Stimulated activated CD8-positive, alpha-beta memory T cell treated with anti-CD3 and anti-CD28 coated beads, Interleukin-15, amount 100 ng/mL, for 24 hours (primary cell): ENCODE measurements at regions not wholly inside any gene's neighbourhood (a gene's known extent, or its start where the extent isn't known, plus 50 kb on each side); places are given as distances from the start of the nearest gene placed in this dataset.
"Not testable (repeated sequence)": the region's sequence is repeated elsewhere in the genome, so short reads cannot be mapped to it uniquely, and the experiment has no call there.

Source experiments
- DNase-seq: peaks from one replicate; pipeline ENCODE4 v3.0.0-alpha.2; 2020; ENCODE audit warnings: low read depth

DNA sequence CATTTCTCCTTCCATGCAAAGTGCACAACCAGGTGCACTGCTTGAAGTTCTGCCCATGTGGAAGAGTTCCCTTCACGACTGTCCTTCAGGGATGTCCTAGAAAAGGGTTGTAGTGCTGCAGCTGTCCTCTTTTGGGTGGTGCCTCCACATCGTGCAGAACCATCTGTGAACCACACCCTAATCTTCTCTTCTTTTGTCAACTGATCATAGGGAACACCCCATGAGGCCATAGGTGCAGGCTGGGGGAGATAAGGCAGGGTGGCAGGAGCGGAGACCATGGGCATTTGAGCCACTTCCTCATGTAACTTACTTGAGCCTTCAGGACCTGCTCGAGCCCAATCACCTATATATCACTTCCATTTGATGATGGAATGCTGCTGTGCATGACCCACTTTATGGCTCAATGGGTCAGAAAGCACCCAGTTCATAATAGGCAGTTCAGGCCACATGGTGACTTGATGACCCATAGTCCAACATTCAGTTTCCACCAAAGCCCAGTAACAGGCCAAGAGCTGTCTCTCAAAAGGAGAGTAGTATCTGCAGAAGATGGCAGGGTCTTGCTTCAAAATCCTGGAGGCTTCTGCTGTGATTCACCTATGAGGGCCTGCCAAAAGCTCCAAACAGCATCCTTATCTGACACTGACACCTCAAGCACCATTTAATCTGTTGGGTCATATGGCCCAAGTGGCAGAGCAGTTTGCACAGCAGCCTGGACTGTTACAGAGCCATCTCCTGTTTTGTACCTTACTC lies 84.7 kb upstream of the CYRIA start:
- DNase-seq: no peak

DNA sequence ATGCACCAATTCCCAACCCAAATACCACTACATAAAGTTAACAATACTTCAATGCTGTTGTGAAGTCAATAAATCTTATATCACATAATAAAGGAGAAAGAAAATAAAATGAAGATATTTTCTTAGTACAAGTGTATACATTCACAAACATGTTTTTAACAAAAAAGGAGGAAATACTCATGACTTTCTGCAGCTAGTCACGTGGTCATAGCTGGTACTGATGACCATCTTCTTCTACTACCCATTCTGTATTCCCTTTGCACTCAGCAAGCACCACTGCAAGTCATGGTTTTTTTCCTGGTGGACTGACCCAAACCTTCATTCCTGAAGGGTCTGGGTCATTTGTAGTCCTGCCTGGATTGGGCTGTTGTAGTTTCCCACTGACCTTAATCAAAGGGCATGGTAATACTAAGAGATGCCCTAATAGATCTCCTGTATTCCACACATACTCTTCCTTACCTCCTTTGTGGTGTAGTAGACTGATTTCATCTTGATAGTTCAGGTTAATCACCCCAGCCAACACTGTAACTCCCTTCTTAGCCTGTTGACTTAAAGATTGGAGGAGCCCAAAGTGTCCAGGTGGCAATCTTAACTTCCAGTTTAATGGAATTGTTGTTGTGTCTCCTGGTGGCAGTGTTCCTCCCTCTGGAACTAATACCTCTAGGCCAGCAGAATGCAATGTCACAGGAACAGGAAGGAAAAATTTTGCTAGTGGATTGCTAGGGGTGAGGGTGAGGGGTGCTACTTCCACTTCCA lies 83.1 kb upstream of the CYRIA start:
- not testable (repeated sequence) for DNase-seq

DNA sequence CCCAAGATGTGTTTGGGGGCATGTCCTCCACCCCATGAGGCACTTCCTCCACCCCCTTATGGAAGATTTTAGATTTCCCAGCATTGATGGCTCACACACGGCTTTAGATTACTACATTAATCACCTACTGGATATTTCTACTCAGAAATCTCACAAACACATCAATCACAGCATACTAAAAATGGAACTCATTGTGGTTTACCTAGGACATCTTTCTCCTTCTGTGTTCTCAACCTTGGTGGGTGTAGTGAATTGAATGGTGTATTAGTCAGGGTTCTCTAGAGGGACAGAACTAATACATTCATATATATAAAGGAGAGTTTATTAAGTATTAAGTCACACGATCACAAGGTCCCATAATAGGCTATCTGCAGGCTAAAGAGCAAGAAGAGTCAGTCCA lies 82.1 kb upstream of the CYRIA start:
- DNase-seq: no peak

DNA sequence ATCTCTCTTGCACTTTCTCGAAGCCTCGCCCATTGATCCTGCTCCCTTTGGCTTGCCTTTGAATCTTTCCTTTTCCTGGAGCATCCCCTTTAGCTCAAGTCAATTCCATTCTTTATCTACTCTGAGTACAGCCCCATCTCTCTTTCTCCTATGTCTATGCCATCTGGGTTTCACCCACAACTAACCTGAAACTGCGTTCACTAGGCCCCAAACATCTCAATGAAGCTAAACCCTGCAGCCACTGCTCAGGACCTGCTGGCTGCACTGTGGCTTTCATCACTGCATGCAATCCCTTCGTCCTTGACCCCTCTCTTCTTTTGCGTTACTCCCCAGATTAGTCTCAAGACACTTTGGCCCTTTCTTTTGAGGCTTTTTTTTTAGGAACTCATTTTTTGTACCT lies 81.6 kb upstream of the CYRIA start:
- DNase-seq: no peak

DNA sequence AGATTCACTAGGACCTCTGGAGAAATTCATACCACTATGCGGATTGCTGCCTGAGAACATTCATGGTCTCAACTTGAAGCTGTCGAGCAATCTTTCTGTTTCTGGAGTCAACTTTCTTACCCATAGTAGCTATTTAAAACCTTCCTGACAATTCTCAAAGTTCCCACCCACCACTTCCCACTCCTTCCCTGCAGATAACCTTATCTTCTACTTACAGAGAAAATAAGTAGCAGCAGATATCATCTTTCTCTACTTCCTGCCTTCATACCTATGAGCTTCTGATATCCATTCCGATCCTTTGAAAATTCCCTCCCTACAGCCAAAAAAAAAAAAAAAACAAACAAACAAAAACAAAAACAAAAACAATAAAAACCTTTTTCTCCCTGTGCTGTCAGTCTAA lies 81.2 kb upstream of the CYRIA start:
- no peak for DNase-seq

DNA sequence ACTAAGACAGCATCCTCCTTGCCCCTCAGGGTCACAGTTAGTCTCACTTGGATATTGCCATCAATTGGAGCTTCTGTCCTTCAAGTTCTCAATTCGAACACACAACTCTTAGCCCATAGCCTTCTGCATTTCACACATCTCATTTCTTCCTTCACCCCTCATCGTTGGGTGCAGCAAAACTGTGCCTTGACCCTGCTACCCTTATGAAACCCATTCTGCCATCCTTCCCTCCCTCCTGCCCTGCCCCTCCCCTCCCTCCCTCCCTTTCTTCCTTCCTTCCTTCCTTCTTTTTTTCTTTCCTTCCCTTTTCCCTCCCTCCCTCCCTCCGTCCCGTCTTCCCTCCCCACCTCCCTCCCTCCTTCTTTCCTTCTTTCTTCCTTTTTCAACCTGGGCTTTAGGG lies 80.7 kb upstream of the CYRIA start:
- DNase-seq: no peak

DNA sequence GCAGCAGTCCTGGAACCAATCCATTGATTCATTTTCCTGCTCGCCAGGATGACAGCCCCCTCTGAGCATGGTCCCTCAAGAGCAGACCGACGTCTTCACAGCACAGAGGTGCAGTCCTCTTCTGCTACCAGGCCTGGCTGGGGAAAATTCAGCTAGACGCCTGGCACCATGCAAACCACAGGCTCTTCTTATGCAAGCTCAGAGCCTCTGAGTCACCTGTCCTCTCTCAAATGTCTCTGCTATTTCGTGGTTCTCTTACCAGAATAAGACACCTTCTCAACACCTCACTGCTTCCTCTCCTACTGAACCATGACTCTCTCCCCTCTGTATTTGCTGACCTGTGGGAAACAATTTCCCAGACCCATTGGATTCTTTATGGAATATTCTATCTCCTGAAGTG lies 79.8 kb upstream of the CYRIA start:
- no peak for DNase-seq

DNA sequence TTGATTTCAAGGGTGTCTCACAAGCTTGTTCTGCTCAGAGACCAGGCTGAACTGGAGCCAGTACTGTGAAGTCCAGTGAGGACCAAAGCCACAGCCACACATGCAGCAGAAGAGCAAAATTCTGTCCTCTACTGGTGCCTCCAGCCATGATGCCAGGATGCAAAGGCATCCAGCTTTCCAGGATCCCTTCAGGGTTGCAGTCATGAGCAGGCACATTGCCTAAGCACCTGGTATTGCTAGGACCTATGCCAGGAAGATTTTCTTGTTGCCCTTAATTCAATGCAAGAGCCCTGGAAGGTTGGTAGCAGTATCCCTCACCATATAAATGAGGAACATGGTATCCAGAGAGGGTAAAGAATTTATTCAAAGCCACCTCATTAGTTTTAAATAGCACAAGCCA lies 78.9 kb upstream of the CYRIA start:
- DNase-seq: no peak

DNA sequence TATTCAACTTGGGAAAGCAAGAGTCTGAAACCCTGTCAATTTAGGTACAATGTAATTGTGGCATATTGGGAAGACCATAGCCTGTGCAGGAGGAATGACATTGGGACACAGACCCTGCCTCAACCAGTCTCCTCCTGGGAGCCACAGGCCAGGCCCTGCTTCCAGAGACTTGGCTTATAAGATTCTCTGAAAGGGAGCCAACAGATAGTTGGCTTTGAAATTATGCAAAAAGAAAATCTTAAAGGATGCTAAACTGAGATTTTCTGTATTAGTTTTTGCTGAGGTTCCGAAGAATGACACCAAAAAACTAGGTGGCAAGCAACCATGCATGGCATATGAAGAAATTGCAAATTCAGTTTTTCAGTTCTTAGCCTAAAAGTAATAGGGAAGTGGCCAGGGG lies 76.4 kb upstream of the CYRIA start:
- no peak for DNase-seq

DNA sequence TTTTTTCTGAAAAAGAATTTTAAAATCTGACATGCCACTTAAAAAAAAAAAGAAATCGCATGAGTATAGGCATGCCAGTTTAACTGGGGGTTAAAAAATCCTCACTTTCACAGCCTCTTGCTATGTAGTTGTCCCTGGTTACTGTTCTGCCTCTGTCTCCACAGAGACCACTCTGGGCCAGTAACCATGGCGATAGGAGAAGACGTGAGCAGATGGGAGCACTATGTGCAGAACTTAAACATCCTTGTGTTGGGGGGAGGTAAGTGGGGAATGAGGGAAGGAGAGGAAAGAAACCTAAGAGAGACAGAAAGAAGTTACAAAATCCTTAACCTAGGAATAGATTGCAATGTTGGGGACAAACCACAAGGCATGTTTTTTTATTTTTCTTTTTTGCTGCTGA lies 75.9 kb upstream of the CYRIA start:
- DNase-seq: no peak

DNA sequence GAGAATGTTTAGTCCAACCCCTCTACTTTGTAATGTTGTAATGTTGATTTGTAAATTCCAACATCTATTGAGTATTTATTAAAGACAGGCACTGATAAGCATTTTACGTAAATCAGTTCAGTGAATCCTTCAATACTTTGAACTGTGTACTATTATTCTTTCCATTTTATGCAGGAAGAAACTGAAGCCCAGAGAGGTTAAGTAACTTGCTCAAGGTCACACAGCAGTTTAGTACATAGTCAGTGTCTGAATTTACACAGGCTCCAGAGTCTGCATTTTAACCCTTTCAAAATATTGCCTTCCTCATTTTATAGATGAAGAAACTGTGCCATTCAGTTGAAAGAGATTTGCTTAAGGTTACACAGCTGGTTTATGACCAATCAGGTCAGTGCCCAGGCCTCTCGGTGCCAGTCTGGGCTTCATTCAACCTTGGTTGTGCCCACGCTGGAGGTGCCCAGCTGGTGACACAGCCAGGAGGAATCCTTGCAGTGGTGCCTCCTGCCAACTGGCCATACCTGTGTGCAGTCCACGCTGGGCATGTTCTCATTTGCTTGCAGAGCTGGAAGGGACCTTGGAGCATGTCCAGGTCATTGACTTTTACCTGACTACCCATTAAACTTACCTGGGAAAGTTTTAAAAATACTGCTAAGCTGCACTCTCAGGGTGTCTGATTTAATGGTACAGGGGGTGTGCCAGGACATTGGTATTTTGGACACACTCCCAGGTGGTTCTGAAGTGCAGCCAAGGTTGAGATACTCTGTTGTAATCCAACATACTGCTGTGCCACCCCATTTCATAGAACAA lies 74.3 kb upstream of the CYRIA start:
- no peak for DNase-seq

DNA sequence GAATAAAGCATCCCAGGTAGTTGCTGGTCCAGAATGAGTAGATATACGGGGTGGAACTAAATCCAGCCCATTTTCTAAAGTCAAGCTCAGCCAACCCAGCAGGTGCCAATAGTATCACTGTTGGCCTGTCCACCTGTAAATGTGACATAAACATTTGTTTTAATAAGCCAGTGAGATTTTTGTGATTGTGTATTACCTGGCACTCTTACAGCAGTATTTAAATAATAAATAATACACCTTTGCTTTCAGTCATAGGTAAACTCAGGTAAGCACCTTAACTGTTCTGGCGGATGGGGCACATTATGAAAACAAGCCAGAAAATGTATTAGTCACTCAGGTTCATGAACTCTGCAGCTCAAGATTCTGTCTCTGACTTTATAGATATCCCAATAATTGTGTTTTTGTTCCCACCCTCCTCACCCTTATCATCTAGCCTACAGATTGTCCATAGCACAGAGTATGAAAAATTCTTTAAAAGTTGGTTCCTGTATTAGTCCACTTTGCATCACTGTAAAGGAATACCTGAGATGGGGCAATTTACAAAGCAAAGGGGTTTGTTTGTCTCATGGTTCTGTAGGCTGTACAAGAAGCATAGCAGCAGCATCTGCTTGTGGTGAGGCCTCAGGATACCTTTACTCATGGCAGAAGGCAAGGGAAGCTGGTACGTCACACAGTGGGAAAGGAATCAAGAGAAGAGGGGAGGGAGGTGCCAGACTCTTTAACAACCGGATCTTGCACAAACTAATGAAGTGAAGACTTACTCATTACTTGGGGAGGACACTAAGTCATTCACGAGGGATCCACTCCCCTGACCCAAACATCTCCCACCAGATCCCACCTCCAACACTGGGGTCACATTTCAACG lies 73.0 kb upstream of the CYRIA start:
- no peak for DNase-seq

DNA sequence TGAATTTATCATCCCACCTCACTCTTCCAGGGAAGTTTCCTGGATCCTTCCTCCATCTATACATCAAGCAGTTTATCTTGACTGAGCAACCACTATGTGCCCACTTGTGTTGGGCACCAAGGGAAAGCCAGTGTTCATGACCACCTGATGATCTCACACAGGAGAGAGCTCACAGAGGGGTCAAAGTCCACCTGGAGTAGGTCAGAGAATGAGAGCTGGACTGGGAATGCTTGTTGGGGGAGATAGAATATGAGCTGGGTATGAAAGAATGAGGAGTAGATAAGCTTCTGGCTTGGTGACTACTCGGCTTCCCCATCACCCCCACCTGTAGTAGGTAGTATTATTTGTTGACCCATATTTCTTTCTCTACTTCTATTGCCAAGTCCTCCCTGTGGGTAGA lies 72.2 kb upstream of the CYRIA start:
- no peak for DNase-seq

DNA sequence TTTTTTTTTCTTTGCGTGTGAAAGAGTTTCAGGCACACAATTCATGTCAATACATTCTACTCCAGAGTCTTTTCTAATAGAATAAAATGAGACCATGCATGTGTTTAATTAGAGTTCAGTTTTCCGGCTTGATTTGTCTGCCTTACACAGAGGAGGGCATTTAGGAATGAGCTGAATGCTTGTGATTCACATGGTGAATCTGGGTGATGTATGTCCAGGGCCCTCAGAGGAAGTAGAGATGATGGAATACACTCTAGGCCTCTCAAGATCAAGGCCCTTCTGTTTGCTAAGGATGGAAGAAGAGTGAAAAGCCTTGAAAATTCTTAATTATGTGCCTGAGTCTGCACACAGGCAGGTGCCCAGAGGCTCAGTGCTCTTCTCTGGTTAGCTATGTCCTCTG lies 71.0 kb upstream of the CYRIA start:
- no peak for DNase-seq

DNA sequence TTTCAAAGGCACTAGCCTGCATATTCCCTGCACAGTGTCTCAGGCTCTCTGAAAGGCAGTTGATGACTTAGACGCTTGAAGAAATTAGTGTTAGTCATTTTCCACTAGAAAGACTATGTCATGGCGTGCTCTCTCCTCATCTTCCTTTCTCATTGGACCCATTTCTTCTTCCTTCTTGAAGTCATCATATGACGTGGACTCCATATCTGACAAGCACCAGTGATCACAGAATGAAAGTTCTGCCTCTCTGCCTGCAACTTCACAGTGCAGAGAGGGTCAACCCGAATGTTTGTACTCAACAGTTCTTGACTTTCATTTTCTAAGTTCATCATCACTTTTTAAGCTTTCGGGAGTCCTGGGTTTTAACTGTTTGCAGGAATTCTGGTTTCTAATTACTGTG lies 63.7 kb upstream of the CYRIA start:
- no peak for DNase-seq

DNA sequence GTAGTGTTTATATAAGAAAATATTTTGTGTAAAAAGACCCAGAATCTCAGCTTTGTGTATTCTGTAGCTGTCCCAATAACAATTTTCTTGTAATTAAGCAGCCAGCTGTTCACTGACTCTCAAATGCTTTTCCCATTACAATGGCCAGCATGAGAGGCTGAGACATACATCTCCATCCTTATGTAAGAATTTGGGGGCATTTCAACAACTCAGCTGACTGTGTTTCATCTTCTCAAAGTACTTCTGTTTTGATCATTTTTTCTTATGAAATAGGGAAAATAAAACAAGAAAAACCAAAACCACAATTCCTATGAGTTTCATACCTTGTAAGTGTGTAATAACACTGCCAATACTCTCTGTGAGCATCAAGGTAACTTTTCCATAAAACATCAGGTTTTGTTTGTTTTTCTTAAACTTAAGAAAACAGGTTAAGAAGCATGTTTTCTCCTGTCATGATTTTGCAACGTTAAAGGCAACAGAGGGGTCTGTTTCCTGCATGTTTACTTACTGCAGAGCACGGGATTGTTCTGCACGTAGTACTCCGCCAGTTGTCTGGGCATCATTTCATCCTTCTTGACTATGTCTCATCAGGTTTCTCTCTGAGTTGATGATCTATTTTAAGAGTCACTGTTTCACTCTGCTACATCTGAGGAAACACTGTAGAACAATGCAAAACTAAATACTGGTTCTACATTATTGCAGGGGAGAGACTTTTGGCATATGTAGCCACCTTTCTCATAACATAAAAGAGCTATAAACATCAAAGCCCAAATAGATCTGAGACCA lies 62.9 kb upstream of the CYRIA start:
- no peak for DNase-seq

DNA sequence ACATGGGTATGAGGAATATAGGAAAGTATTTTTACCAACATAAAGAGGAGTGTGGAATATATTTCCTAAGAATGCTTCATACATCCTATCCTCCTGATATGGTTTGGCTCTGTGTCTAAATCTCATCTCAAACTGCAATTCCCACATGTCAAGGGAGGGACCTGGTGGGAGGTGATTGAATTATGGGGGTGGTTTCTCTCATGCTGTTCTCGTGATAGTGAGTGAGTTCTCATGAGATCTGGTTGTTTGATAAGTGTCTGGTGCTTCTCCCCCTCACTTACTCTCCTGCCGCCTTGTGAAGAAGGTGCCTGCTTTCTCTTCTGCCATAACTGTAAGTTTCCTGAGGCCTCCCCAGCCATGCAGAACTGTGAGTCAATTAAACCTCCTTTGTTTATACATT lies 62.2 kb upstream of the CYRIA start:
- DNase-seq: not testable (repeated sequence)

DNA sequence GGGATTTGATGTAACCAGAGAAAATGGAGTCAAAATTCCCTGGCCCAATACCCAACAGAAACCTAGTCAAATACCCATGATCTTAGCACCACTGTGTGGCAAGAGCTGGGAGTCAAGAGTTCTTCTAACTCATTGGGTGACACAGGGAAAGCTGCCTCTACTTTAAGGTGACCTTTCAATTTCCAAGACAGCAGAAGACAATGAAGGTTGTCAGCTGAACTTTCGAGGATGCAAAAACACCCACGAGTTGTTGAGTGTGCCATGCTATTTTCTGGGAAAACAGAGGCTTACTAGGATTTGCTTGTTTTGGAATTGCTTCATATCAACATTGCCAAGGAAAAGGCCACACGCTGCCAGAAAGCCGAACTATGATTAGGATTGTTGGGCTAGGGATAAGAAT lies 61.6 kb upstream of the CYRIA start:
- DNase-seq: no peak

DNA sequence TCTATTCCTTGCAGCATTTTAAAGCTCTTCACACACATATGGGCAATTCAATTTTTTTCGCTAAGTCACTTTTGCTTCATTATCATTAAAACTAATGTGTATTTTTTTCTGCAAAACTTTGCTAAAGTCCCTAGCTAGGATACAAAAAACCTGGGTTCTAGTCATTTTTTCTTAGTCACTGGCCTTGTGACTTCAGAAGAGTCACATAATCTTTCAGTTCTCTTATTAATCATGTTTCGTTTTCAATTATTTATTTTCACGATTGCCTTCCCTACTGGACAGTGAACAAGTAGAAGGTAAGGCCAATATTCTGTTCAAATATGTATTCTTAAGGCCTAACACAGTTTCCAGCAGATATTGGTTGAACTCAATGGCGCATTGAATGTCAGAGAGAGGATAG lies 60.9 kb upstream of the CYRIA start:
- no peak for DNase-seq

DNA sequence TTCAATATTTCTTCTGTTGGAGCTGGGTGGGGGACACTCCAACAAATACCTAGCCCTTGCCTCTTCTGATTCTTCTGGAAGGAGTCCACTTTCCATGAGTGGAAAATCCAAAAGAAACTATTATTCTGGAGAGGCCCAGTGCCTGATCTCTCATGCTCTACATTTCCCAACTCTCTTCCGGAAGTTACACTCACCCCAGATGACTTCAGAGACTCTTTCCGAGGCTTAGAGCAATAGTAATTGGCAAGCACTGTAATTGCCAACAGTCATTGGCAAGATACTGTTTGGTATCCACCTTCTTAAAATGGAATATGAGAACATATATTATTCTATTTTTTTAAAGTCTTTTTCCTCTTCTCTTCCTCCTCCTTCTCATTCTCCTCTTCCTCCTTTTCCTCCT lies 60.5 kb upstream of the CYRIA start:
- DNase-seq: no peak

DNA sequence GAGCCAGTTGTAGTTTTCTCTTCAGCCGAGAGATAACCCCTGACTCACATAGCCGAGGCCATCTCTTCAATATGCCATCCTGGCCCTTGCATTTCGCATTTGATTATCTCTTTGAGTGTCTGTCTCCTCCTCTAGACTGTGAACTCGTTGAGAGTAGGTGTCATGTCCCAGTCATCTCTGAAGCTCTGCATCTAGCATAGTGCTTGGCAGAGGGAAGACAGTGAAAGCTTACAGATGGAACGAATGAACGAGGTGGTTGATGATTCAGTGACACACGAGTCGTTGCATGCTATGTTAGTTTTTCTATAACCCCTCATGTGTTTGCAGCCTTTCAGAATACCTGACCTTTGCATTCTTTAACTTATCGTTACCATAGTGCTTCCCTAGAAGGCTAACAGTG lies 59.9 kb upstream of the CYRIA start:
- no peak for DNase-seq
